HG02759 (cell line): ENCODE measurements at regions not wholly inside any gene's neighbourhood (a gene's known extent, or its start where the extent isn't known, plus 50 kb on each side); places are given as distances from the start of the nearest gene placed in this dataset.

Experiments used
- ATAC-seq: cut with Tn5 transposase; IDR thresholded peaks from one replicate; pipeline ENCODE4 v1.9.1; 2021; ENCODE audit warnings: mild to moderate bottlenecking, moderate library complexity; ENCODE audit not compliant: unreplicated experiment

GRCh38 chr3:76733073-76733759 lies 306.7 kb upstream of the ROBO2 start:
- no peak for ATAC-seq

DNA sequence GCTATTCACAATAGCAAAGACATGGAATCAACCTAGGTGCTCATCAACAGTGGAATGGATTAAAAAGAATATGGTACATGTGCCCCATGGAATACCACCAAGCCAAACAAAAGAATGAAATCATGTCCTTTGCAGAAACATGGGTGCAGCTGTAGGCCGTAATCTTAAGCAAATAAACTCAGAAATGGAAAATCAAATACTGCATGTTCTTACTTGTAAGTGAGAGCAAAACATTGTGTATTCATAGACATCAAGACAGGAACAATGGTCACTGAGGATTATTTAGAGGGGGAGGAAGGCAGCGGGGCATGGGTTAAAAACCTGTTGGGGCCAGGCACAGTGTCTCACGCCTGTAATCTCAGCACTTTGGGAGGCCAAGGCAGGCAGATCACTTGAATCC lies 304.7 kb upstream of the ROBO2 start:
- ATAC-seq = no peak

DNA sequence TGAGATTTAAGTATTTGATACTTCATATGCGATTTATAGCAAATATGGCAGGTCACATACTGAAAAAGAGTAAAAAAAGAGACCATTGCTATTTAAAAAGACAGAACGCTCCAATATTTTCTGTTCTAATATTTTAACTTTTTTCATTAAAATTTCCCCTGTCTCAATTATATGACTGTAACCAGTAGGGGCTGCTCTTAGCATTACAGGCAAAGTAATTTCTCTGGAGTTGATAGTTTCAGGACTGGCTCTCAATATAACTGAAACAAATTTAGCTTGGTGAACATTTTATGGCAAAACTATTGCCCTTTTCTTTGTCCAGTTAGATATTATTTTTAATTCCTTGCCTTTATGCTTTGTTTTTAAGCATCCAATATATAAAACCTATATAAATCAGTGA lies 286.3 kb upstream of the ROBO2 start:
- ATAC-seq = no peak

DNA sequence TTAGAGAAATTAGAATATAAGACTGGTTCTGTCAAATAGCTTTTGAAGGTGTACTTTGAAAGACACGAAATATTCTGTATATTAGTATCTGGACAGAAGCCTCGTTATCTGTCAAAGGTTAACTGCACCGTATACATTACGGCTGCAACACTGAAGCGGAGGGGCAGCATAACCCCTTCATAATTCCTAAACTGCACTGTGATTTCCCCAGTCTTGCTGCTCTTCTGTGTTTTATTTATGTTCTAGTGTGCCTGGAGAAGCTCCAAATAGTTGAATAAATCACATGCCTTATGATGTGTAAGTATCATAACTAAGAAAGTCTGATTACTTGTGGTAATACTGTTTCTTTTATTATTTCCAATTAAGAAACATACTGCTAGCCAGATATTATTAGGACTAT lies 285.7 kb upstream of the ROBO2 start:
- no peak for ATAC-seq

DNA sequence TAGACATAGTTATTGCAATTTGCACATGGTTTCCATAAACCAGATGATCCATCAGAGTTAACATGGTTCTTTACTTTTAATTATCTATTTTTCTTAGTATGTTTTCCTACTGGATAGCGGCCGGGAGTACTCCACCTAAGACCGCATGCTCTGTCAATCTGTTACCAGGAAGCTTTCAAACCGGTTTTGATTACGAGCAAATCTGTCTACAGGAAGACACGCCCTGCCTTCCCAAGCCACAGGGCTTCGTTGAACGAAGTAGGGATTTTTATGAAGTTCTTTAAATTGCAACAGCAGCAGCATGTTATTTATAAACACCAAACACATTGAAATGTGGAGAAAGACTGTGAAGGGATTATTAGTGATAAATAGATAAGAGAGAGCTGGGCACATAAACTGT lies 283.3 kb upstream of the ROBO2 start:
- no peak for ATAC-seq

DNA sequence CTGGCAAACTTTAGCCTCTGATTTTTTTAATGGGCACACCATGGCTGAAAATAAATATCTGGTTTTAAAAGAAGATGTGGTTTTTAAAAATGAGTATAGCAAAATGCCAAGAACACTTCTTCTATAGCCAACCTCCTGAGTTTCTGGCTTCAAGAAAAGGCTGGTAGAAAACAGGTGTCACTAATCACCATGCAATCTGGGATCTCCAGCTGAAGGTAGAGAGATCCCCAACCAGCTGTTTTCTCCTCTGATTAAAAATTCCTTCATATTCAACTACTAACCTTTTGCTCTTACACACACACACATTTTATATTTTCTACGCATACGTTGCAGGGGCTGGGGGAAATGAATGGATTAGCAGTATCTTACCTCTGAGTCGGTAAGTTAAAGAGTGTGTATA lies 279.6 kb upstream of the ROBO2 start:
- no peak for ATAC-seq

- ATAC-seq = no peak
Observed at GRCh38 chr3:76765511-76765910, 274.4 kb upstream of the ROBO2 start.

DNA sequence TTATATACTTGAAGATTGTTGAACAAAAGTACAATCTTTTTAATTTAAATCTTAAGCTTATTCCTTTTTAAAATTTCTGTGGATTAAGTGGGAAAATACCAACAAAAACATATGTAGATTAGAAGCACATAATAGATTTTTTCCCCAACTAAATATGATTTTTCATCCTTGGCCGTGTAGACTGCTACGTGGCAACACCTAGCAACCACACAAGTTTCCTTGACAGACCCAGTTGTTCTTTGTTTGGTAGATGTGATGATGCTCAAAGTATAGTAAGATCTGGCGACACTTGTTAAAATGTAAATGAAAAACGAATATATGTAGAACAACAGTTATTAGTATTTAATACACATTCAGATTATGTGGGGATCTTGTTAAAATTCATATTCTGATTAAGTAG lies 271.0 kb upstream of the ROBO2 start:
- ATAC-seq = no peak

GRCh38 chr3:76776927-76777326 lies 263.0 kb upstream of the ROBO2 start:
- no peak for ATAC-seq

GRCh38 chr3:76788206-76788605 lies 251.7 kb upstream of the ROBO2 start:
- ATAC-seq = no peak

DNA sequence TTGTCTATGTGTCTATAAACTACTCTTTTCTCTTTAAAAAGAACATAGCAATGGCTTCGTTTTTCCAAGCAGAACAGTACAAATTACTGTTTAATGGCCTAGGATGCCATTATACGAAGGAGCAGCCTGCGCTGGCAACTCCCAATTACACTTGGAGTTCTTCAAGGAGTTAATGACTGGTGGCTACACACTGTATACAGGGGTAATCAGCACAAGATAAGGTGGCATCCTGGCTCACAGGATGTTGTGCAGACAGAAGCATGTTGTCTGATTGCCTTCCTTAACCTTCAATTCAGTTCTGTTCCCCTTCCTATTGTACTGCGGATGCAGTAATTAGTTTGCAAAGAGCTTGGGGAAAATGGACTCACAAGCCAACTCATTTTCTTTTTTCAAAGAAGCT lies 250.7 kb upstream of the ROBO2 start:
- no peak for ATAC-seq

DNA sequence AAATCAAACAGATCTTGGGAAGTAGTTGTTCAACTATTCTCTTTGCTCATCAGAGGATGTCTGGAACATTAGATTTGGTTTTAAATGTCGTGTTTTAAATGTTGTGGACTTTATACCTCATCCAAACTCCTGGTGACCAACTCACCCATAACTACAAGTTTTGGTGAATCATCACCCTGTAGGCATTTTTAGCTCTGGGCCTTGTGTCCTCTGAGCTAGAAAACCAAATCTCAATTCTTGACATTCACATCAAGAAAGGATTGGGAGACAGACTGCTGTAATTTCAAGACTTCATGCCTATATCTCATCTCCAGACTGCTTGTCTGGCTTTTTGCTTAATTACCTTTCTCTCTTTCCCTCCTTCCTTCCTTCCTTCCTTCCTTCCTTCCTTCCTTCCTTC lies 228.5 kb upstream of the ROBO2 start:
- no peak for ATAC-seq

DNA sequence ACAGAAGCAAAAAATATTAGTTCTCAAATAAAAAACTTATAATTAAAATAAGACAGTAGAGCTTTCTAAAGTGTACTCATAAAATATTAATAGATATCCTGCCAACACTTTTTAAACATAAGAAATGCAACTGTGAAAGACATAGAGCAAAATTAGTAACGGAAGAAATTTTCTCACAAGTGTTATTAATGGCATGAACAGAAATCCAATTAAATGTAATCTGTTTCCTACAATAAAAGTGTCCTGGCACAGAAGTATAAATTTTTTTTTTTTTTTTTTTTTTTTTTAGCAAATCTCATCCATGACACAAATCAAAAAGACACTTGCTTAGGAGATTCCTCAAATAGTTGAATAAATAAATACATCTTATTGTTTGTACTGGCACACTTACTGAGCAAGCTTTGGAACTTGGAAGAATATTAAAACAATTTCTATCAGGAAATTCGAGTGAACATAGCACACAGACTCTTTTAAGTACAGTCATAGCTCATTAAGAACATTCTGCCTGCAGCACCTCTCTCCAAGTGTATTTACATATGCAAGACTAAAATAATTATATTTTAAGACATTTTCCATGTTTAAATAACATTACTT lies 227.2 kb upstream of the ROBO2 start:
- no peak for ATAC-seq

DNA sequence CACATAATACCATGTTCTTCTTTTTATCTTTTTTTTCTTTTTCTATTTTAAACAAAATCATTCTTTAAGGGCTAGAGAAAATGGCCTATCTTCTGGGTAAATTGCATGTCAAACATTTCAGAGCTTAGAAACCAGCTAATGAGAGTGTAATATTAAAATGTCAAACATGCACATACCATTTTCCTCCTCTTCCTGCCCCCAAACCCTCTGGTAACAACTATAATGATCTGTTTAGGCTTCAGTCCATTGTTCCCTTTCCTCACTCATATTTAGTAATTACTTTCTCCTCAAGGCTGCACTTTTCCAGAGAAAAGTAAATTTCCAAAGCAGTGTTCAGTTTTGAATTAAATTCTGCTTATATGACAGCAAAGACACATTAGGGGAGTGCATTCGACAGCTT lies 224.3 kb upstream of the ROBO2 start:
- ATAC-seq = no peak

GRCh38 chr3:76820481-76820880 lies 219.4 kb upstream of the ROBO2 start:
- no peak for ATAC-seq

- ATAC-seq = no peak
Observed at GRCh38 chr3:76824658-76825240, 215.2 kb upstream of the ROBO2 start.

GRCh38 chr3:76826861-76827260 lies 213.0 kb upstream of the ROBO2 start:
- ATAC-seq = no peak

- no peak for ATAC-seq
Observed at GRCh38 chr3:76827701-76828226, 212.1 kb upstream of the ROBO2 start.

- ATAC-seq = no peak
Observed at GRCh38 chr3:76834657-76835056, 205.2 kb upstream of the ROBO2 start.

GRCh38 chr3:76841747-76842146 lies 198.2 kb upstream of the ROBO2 start:
- ATAC-seq = no peak

- ATAC-seq = no peak
Observed at GRCh38 chr3:76842216-76842615, 197.7 kb upstream of the ROBO2 start.

DNA sequence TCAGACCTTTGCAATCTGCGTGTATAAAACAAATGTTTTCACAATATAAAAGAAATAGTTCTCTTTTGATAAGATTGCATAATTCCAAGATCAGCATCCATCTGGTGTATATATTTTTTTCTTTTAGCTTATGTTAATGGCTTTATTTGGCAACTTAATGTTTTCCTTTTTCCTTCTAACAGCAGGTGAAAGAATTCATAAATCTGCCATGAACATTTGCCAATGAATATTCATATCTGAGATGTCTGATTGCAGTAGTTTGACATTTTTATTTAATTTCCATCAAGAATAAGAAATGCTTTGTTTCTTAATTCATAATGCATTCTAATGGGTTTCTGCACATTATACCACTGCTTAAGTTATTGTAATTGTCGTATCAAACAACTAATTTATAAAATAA lies 184.4 kb upstream of the ROBO2 start:
- no peak for ATAC-seq
